ENCODE measurements at regions not wholly inside any gene's neighbourhood (a gene's known extent, or its start where the extent isn't known, plus 50 kb on each side); places are given as distances from the start of the nearest gene placed in this dataset.

DNA sequence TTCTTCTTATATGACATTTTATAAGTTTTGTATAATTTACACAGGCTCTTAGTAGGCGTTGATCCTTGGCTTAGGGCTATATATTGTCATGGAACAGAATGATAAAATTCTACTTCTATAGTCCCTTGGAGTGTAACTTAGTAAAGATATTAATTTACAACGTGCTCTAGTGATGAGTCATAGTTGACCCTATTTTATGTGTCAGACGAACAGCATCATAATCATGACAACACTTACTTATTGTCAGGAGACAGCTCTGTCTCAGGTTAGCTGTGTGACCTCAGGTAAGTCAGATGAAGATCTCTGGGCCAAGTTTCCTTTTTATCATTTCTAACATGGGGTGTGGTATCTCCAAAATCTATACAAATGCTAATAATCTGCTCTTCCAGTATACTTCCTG lies 473.5 kb downstream of the UTRN start:
- H3K36me3 ChIP-seq (ENCODE audit: insufficient read depth, low read length), result no peaks in the 10 kb centered on the region
- TF ChIP-seq POLR2AphosphoS5 (IDR thresholded peaks at IDR 0.05; ENCODE audit: borderline replicate concordance, low read depth, low read length), result no peak
- no peak for TF ChIP-seq EZH2 (IDR thresholded peaks at IDR 0.05)
- no peak for TF ChIP-seq FOXP2 (optimal IDR thresholded peaks at IDR 0.05; ENCODE audit: control extremely low read depth, extremely low read length, insufficient read depth)
- no peak for DNase-seq (ENCODE audit: low read depth, low spot score)
- H3K27ac ChIP-seq, result no peak overlapping the region
- H3K9me3 ChIP-seq (ENCODE audit: low read depth, low read length), result no peaks in the 10 kb centered on the region
- no peak overlapping the region for H3K4me3 ChIP-seq
- no peak overlapping the region for H3K9ac ChIP-seq (ENCODE audit: insufficient read length)

DNA sequence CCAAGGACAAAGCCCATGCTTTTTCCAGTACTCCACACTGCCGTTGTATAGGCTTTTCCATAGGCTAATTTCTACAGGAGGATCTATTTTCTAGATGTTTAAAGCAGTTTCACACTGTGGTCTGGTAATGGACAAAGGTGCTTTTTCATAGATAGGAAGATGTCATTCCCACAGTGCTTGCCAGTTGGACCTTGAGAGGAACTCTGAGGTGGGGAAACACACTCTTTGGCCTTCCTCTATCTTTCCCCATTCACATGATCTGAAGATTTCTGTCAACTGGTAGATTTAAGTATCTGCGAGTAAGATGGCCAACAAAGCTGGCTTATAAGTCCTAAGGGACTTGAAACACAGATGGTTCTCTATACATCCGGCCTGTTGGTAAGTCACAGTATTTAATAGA lies 477.3 kb downstream of the UTRN start:
- H3K9ac ChIP-seq (ENCODE audit: insufficient read length), result no peak overlapping the region
- no peak overlapping the region for H3K27ac ChIP-seq
- no peaks in the 10 kb centered on the region for H3K9me3 ChIP-seq (ENCODE audit: low read depth, low read length)
- TF ChIP-seq FOXP2 (optimal IDR thresholded peaks at IDR 0.05; ENCODE audit: control extremely low read depth, extremely low read length, insufficient read depth) (no peak), POLR2AphosphoS5 (IDR thresholded peaks at IDR 0.05; ENCODE audit: borderline replicate concordance, low read depth, low read length) (no peak), EZH2 (IDR thresholded peaks at IDR 0.05) (no peak)
- no peak overlapping the region for H3K4me3 ChIP-seq
- H3K36me3 ChIP-seq (ENCODE audit: insufficient read depth, low read length), result no peaks in the 10 kb centered on the region
- DNase-seq (ENCODE audit: low read depth, low spot score), result no peak

DNA sequence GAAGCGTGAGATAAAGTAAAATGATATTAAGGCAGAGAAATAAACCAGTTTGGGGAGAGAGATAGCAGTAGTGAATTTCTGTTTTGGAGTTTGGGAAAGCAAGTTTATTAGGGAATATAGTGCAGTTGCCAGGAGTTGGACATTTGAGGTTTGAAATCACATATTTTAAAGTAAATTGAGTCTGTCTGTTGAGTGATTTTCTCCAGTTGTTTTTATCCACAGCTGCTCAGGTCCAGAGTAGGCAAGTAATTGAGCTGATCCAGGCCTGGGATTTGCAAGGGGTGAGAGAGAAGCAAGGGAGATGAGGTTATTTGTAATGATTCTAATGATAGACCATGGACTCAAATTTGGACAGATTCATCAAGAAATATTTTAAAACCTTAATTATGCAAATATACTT lies 481.9 kb downstream of the UTRN start:
- Histone ChIP-seq H3K9me3 (ENCODE audit: low read depth, low read length) (no peaks in the 10 kb centered on the region), H3K4me3 (no peak overlapping the region), H3K9ac (ENCODE audit: insufficient read length) (no peak overlapping the region), H3K27ac (no peak overlapping the region), H3K36me3 (ENCODE audit: insufficient read depth, low read length) (no peaks in the 10 kb centered on the region)
- no peak for TF ChIP-seq POLR2AphosphoS5 (IDR thresholded peaks at IDR 0.05; ENCODE audit: borderline replicate concordance, low read depth, low read length)
- no peak for TF ChIP-seq EZH2 (IDR thresholded peaks at IDR 0.05)
- TF ChIP-seq FOXP2 (optimal IDR thresholded peaks at IDR 0.05; ENCODE audit: control extremely low read depth, extremely low read length, insufficient read depth), result no peak
- DNase-seq (ENCODE audit: low read depth, low spot score), result no peak

DNA sequence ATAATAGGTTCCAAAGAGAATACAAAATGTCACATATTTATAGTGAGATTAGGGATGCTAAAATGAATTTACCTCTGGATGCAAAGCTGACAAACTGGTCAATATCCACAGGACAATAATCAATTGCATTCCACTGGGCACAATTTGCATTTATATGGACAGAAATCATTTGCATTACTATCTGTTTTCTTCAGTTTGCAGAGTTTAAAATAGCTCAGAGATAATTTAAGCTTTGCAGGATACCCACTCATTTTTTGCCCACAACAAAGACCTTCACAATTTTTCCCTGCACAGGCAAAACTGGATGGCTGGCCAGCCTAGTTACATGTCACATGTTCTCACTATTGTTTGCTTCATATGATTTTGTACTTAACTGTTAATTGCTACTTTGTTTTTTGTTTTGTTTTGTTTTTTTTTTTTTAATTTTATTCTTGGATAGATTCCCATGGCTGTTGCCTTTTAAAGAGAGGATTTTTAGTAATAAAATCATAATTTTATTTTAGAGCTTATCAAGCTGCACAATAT lies 483.5 kb downstream of the UTRN start:
- DNase-seq (ENCODE audit: low read depth, low spot score), result no peak
- no peaks in the 10 kb centered on the region for H3K36me3 ChIP-seq (ENCODE audit: insufficient read depth, low read length)
- H3K9me3 ChIP-seq (ENCODE audit: low read depth, low read length), result no peaks in the 10 kb centered on the region
- no peak overlapping the region for H3K9ac ChIP-seq (ENCODE audit: insufficient read length)
- TF ChIP-seq FOXP2 (optimal IDR thresholded peaks at IDR 0.05; ENCODE audit: control extremely low read depth, extremely low read length, insufficient read depth) (no peak), POLR2AphosphoS5 (IDR thresholded peaks at IDR 0.05; ENCODE audit: borderline replicate concordance, low read depth, low read length) (no peak), EZH2 (IDR thresholded peaks at IDR 0.05) (no peak)
- no peak overlapping the region for H3K4me3 ChIP-seq
- H3K27ac ChIP-seq, result no peak overlapping the region

DNA sequence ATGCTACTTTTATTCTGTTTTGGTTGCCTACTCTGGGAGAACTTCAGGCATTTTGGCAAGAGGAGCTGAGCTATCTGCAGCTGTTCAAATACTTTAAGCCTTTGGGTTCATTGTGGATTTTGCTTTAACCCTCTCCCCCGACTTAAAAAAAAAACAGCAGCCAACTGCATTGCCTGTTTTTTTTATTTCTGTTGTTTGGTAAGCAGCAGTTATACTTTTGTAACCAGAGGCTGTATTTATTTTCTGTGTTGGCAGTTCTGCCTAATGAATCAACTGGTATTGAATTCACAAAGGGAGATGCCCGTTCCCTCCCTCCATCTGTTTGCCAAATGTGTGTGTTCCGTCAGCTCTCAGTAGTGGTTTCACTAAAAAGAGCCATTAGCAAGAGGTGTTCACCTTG lies 484.0 kb downstream of the UTRN start:
- H3K36me3 ChIP-seq (ENCODE audit: insufficient read depth, low read length), result no peaks in the 10 kb centered on the region
- H3K9ac ChIP-seq (ENCODE audit: insufficient read length), result no peak overlapping the region
- TF ChIP-seq FOXP2 (optimal IDR thresholded peaks at IDR 0.05; ENCODE audit: control extremely low read depth, extremely low read length, insufficient read depth), result no peak
- no peak for TF ChIP-seq POLR2AphosphoS5 (IDR thresholded peaks at IDR 0.05; ENCODE audit: borderline replicate concordance, low read depth, low read length)
- no peak for TF ChIP-seq EZH2 (IDR thresholded peaks at IDR 0.05)
- DNase-seq (ENCODE audit: low read depth, low spot score), result no peak
- no peak overlapping the region for H3K4me3 ChIP-seq
- no peaks in the 10 kb centered on the region for H3K9me3 ChIP-seq (ENCODE audit: low read depth, low read length)
- H3K27ac ChIP-seq, result no peak overlapping the region

DNA sequence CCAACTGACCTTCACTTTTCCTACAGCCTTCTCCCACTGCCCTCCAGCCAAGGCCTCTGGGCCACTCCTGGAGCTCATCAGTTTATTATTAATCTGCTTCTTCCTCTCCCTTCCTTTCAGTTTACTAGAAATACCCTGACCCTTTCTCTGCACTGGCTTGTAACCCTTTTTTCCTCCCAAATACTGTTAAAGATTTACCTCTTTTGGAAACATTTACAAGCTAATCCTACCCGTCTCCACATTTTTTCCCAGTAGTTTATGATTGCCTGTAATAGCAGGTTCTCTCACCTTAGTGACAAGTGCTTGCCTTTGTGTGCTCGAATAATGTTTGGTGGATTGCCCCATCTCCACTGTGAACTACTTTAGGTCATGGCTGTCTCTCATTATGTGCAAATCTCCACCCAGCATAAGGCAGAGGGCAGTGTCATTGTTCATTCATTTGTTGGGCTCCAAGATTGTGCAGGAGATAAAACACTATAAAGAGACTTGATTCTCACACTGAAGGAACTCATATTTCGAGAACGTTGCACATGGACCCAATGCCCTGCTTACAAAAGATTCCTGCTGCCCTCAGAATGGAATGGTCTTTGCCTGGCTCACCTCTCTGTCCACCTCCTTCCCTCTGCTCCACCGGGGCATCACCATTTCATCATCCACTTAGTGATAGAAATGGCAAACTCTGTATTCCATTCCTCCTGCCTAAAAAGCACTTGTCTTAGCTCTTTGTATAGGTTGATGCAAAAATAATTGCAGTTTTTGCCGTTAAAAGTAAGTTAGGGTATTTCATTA lies 491.1 kb downstream of the UTRN start:
- no peaks in the 10 kb centered on the region for H3K36me3 ChIP-seq (ENCODE audit: insufficient read depth, low read length)
- H3K9ac ChIP-seq (ENCODE audit: insufficient read length), result no peak overlapping the region
- no peak for DNase-seq (ENCODE audit: low read depth, low spot score)
- TF ChIP-seq EZH2 (IDR thresholded peaks at IDR 0.05) (no peak), FOXP2 (optimal IDR thresholded peaks at IDR 0.05; ENCODE audit: control extremely low read depth, extremely low read length, insufficient read depth) (no peak), POLR2AphosphoS5 (IDR thresholded peaks at IDR 0.05; ENCODE audit: borderline replicate concordance, low read depth, low read length) (no peak)
- H3K9me3 ChIP-seq (ENCODE audit: low read depth, low read length), result no peaks in the 10 kb centered on the region
- H3K4me3 ChIP-seq, result no peak overlapping the region
- no peak overlapping the region for H3K27ac ChIP-seq

DNA sequence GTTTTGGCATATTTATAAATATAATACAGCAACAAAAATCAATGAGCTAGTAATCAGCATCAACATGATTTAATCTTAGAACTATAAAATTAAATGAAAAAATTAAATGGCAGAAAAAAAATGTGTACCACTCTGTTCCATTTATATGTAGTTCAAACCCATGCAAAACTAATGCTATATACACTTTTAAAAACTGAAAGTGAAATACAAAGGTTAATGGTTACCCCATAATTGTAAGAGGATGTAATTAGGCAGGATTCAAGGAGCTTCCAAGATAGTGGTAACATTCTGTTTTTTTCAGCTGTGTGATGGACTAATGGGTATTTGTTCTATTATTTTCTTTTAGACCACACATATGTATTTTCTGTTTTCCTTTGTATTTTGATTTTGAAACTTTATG lies 492.1 kb downstream of the UTRN start:
- no peaks in the 10 kb centered on the region for H3K9me3 ChIP-seq (ENCODE audit: low read depth, low read length)
- no peaks in the 10 kb centered on the region for H3K36me3 ChIP-seq (ENCODE audit: insufficient read depth, low read length)
- TF ChIP-seq POLR2AphosphoS5 (IDR thresholded peaks at IDR 0.05; ENCODE audit: borderline replicate concordance, low read depth, low read length), result no peak
- no peak for TF ChIP-seq FOXP2 (optimal IDR thresholded peaks at IDR 0.05; ENCODE audit: control extremely low read depth, extremely low read length, insufficient read depth)
- no peak overlapping the region for H3K27ac ChIP-seq
- H3K9ac ChIP-seq (ENCODE audit: insufficient read length), result no peak overlapping the region
- H3K4me3 ChIP-seq, result no peak overlapping the region
- DNase-seq (ENCODE audit: low read depth, low spot score), result no peak

DNA sequence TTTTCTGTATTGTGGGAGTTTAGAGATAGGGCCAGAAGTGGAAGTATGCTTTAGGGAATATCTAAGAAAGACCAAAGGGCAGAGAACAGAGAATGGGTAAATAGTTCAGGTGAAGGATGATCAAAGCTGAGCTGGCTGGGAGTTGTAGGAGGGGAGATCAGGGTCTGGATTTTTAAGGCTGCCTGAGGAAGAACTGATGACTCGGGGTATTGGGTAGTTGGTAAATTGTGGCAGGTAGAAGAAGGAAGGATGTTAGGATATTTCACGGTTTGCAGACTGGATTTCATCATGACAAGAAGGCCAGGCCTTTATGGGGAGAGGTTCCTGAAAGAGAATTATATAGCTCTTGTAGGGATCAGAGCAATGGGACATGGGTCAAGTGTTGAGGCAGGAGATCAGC lies 492.9 kb downstream of the UTRN start:
- Histone ChIP-seq H3K36me3 (ENCODE audit: insufficient read depth, low read length) (no peaks in the 10 kb centered on the region), H3K4me3 (no peak overlapping the region), H3K27ac (no peak overlapping the region), H3K9ac (ENCODE audit: insufficient read length) (no peak overlapping the region), H3K9me3 (ENCODE audit: low read depth, low read length) (no peaks in the 10 kb centered on the region)
- DNase-seq (ENCODE audit: low read depth, low spot score), result no peak
- TF ChIP-seq EZH2 (IDR thresholded peaks at IDR 0.05) (no peak), POLR2AphosphoS5 (IDR thresholded peaks at IDR 0.05; ENCODE audit: borderline replicate concordance, low read depth, low read length) (no peak), FOXP2 (optimal IDR thresholded peaks at IDR 0.05; ENCODE audit: control extremely low read depth, extremely low read length, insufficient read depth) (no peak)

Measured in SK-N-MC (cell line).